ENCODE measurements at regions not wholly inside any gene's neighbourhood (a gene's known extent, or its start where the extent isn't known, plus 50 kb on each side); places are given as distances from the start of the nearest gene placed in this dataset.

DNA sequence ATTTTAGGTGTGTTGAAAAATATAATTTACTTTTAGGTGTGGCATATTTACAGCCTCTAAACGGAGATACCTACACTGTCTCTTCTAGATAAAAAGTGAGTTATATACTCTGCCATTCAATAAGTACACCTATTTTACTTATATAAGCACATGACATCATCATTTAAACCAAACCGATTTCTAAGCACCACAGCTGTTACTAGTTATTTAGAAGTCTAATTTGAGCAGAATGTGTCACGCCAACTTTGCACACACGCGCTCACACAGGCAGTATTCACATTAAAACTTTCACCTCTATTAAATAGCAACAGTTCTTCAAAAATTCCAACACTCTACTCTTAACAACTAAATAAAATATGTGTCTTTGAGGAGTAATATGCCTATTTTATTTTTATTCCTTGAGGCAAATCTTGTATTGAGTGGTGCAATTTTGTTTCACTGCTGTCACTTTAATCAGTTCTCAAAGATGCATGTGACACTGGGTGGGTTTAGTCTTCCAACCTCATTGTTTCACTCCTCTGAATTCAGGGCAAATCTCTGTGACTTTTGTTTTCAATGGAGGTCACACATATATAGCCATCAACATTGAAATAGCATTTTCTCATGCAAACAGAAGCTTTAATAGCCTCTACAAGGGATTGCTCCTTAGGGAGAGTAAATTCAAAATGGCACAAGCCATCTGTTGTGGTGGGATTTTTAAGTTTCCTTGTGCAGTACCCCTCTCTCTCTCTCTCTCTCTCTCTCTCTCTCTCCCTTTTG lies 721.0 kb downstream of the PLCL1 start:
- H4K20me1 ChIP-seq (ENCODE audit: insufficient read depth, low read length) = no peaks in the 10 kb centered on the region
- TF ChIP-seq, protein P1, sequence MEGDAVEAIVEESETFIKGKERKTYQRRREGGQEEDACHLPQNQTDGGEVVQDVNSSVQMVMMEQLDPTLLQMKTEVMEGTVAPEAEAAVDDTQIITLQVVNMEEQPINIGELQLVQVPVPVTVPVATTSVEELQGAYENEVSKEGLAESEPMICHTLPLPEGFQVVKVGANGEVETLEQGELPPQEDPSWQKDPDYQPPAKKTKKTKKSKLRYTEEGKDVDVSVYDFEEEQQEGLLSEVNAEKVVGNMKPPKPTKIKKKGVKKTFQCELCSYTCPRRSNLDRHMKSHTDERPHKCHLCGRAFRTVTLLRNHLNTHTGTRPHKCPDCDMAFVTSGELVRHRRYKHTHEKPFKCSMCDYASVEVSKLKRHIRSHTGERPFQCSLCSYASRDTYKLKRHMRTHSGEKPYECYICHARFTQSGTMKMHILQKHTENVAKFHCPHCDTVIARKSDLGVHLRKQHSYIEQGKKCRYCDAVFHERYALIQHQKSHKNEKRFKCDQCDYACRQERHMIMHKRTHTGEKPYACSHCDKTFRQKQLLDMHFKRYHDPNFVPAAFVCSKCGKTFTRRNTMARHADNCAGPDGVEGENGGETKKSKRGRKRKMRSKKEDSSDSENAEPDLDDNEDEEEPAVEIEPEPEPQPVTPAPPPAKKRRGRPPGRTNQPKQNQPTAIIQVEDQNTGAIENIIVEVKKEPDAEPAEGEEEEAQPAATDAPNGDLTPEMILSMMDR (IDR thresholded peaks at IDR 0.05; ENCODE audit: low read length) = no peak
- no peak for TF ChIP-seq EZH2 (IDR thresholded peaks at IDR 0.05; ENCODE audit: borderline replicate concordance, low read length)
- H3K9me2 ChIP-seq (ENCODE audit: low read depth, low read length) = no peaks in the 10 kb centered on the region
- no peak overlapping the region for H3K4me3 ChIP-seq (ENCODE audit: low read depth, low read length, poor library complexity, severe bottlenecking)
- no peaks in the 10 kb centered on the region for H3K36me3 ChIP-seq (ENCODE audit: insufficient read depth, low read length)
- H3K79me2 ChIP-seq (ENCODE audit: insufficient read depth, low read length) = no peaks in the 10 kb centered on the region
- H3K9me3 ChIP-seq (ENCODE audit: low read length) = no peaks in the 10 kb centered on the region
- no peaks in the 10 kb centered on the region for H3F3A ChIP-seq (ENCODE audit: insufficient read depth, low read length)
- H3K9ac ChIP-seq (ENCODE audit: low read length) = no peak overlapping the region
- no peak overlapping the region for H3K4me2 ChIP-seq (ENCODE audit: low read length)
- no peaks in the 10 kb centered on the region for H3K27me3 ChIP-seq (ENCODE audit: insufficient read depth, low read length)
- no peak overlapping the region for H3K27ac ChIP-seq (ENCODE audit: low read depth, low read length, poor library complexity, severe bottlenecking)
- H3K4me1 ChIP-seq (ENCODE audit: insufficient read depth, low read length, severe bottlenecking) = no peaks in the 10 kb centered on the region
- H2AFZ ChIP-seq (ENCODE audit: low read length) = no peak overlapping the region

DNA sequence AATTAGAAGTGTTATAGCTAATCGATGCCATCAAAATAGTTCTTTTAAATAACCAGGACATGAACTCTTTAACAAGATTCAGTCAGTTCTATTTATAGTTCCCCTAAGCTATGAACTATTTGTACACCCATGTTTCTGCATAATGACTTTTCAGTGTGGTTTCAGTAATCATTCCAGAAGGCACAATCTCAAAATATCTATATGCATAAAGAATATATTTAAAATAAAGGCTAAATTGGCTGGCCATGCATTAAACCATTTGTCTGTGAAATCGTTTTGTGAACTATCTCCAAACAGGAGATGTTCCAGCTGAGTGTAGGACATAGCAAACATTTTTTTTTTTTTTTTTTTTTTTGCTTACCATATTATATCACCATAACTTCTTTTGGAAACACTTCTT lies 719.3 kb downstream of the PLCL1 start:
- Histone ChIP-seq H3K36me3 (ENCODE audit: insufficient read depth, low read length) (no peaks in the 10 kb centered on the region), H3K27ac (ENCODE audit: low read depth, low read length, poor library complexity, severe bottlenecking) (no peak overlapping the region), H2AFZ (ENCODE audit: low read length) (no peak overlapping the region), H3K4me2 (ENCODE audit: low read length) (no peak overlapping the region), H3K79me2 (ENCODE audit: insufficient read depth, low read length) (no peaks in the 10 kb centered on the region), H3K9me3 (ENCODE audit: low read length) (no peaks in the 10 kb centered on the region), H4K20me1 (ENCODE audit: insufficient read depth, low read length) (no peaks in the 10 kb centered on the region), H3K27me3 (ENCODE audit: insufficient read depth, low read length) (no peaks in the 10 kb centered on the region), H3K9me2 (ENCODE audit: low read depth, low read length) (no peaks in the 10 kb centered on the region), H3K9ac (ENCODE audit: low read length) (no peak overlapping the region), H3K4me3 (ENCODE audit: low read depth, low read length, poor library complexity, severe bottlenecking) (no peak overlapping the region), H3K4me1 (ENCODE audit: insufficient read depth, low read length, severe bottlenecking) (no peaks in the 10 kb centered on the region), H3F3A (ENCODE audit: insufficient read depth, low read length) (no peaks in the 10 kb centered on the region)
- TF ChIP-seq, protein P1 (IDR thresholded peaks at IDR 0.05; ENCODE audit: low read length) = no peak
- no peak for TF ChIP-seq EZH2 (IDR thresholded peaks at IDR 0.05; ENCODE audit: borderline replicate concordance, low read length)

DNA sequence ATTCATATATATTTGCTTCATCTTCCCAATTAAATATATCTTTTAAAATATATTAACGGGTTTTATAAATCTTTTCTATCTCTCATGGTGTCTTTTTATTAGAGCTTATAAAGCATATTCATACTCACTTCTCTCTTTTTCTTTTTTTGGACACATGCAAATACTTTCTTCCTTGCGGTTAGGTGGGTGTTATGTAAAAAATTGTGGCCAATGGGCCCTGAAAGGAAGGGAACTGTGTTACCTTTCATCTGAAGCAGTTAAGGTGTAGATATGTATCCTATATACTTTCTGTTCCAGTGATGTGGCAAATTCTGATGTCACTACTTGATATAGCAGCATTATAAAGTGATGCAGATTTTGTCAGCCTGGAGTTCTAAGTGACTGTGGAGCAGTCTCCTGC lies 714.5 kb downstream of the PLCL1 start:
- Histone ChIP-seq H2AFZ (ENCODE audit: low read length) (no peak overlapping the region), H3K4me3 (ENCODE audit: low read depth, low read length, poor library complexity, severe bottlenecking) (no peak overlapping the region), H3K27me3 (ENCODE audit: insufficient read depth, low read length) (no peaks in the 10 kb centered on the region), H3K4me2 (ENCODE audit: low read length) (no peak overlapping the region), H3F3A (ENCODE audit: insufficient read depth, low read length) (no peaks in the 10 kb centered on the region), H3K9me3 (ENCODE audit: low read length) (no peaks in the 10 kb centered on the region), H3K27ac (ENCODE audit: low read depth, low read length, poor library complexity, severe bottlenecking) (no peak overlapping the region), H3K4me1 (ENCODE audit: insufficient read depth, low read length, severe bottlenecking) (no peaks in the 10 kb centered on the region), H3K79me2 (ENCODE audit: insufficient read depth, low read length) (no peaks in the 10 kb centered on the region), H3K9ac (ENCODE audit: low read length) (no peak overlapping the region), H4K20me1 (ENCODE audit: insufficient read depth, low read length) (0 out of 2 replicates have a peak, but pooled peaks cover 3% of the 10 kb centered on the region), H3K9me2 (ENCODE audit: low read depth, low read length) (no peaks in the 10 kb centered on the region), H3K36me3 (ENCODE audit: insufficient read depth, low read length) (no peaks in the 10 kb centered on the region)
- no peak for TF ChIP-seq EZH2 (IDR thresholded peaks at IDR 0.05; ENCODE audit: borderline replicate concordance, low read length)
- TF ChIP-seq, protein P1 (IDR thresholded peaks at IDR 0.05; ENCODE audit: low read length) = no peak

All from OCI-LY1 (cell line).